Tibial nerve (tissue), 4 donors: ENCODE measurements at regions not wholly inside any gene's neighbourhood (a gene's known extent, or its start where the extent isn't known, plus 50 kb on each side); places are given as distances from the start of the nearest gene placed in this dataset.

Experiments
- EP300 ChIP-seq, 2 donors: sonication (generic); formaldehyde crosslinking; IDR thresholded peaks; one replicate each; pipeline ENCODE4 v1.6.1; 2017; ENCODE audit warnings: antibody characterized with exemption in 2 of 2, mild to moderate bottlenecking in 1 of 2
- POLR2A ChIP-seq, 2 donors: fragments of 450-650 bp; IDR thresholded peaks; one replicate each; pipeline ENCODE4 v1.6.1; 2017; ENCODE audit warnings: antibody characterized with exemption in 2 of 2, mild to moderate bottlenecking in 2 of 2, moderate library complexity in 2 of 2
- TF ChIP-seq, protein P1 (sequence below), 5 experiments: fragments of 200-600 bp in 3 of 5; fragments of 450-650 bp in 2 of 5; sonication (generic) in 3 of 5; IDR thresholded peaks; one replicate each; pipeline ENCODE4 v1.5.1; 2016 to 2019; ENCODE audit warnings: antibody characterized with exemption in 5 of 5, mild to moderate bottlenecking in 3 of 5, moderate library complexity in 2 of 5

DNA sequence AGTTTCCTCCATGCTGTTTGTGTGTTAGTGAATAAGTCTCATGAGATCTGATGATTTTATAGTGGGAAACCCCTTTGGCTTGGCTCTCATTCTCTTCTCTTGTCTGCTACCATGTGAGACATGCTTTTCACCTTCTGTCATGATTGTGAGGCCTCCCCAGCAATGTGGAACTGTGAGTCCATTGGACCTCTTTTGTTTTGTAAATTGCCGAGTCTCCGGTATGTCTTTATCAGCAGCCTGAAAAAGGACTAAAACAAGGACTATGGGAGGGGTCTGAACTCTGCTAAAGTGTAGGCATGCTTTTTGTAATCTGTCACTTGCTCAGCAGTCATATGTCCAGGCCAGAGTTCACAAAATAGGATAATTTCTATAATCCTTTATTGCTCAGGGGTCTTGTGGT is 164.0 kb upstream of the SNX7 start:
- TF ChIP-seq, protein P1, sequence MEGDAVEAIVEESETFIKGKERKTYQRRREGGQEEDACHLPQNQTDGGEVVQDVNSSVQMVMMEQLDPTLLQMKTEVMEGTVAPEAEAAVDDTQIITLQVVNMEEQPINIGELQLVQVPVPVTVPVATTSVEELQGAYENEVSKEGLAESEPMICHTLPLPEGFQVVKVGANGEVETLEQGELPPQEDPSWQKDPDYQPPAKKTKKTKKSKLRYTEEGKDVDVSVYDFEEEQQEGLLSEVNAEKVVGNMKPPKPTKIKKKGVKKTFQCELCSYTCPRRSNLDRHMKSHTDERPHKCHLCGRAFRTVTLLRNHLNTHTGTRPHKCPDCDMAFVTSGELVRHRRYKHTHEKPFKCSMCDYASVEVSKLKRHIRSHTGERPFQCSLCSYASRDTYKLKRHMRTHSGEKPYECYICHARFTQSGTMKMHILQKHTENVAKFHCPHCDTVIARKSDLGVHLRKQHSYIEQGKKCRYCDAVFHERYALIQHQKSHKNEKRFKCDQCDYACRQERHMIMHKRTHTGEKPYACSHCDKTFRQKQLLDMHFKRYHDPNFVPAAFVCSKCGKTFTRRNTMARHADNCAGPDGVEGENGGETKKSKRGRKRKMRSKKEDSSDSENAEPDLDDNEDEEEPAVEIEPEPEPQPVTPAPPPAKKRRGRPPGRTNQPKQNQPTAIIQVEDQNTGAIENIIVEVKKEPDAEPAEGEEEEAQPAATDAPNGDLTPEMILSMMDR (IDR thresholded peaks at IDR 0.05) = no peak
- TF ChIP-seq POLR2A (IDR thresholded peaks at IDR 0.05) (no peak), EP300 (IDR thresholded peaks at IDR 0.05) (no peak)
